ENCODE measurements at regions not wholly inside any gene's neighbourhood (a gene's known extent, or its start where the extent isn't known, plus 50 kb on each side); places are given as distances from the start of the nearest gene placed in this dataset.

GRCh38 chr15:91393186-91393585 is 293.1 kb downstream of the SV2B start:
- H3K4me3 ChIP-seq = no peak overlapping the region
- H3K36me3 ChIP-seq (ENCODE audit: low read depth, missing control alignments) = no peaks in the 10 kb centered on the region
- no peaks in the 10 kb centered on the region for H3K4me1 ChIP-seq
- H3K9me3 ChIP-seq = no peaks in the 10 kb centered on the region
- H3K27me3 ChIP-seq = no peaks in the 10 kb centered on the region
- DNase-seq = no peak
- intact Hi-C loops (cut with DNase I; ENCODE audit: low total_unique reads) = no loop called here
- TF ChIP-seq POLR2A (IDR thresholded peaks at IDR 0.05) = no peak
- TF ChIP-seq, protein P1, sequence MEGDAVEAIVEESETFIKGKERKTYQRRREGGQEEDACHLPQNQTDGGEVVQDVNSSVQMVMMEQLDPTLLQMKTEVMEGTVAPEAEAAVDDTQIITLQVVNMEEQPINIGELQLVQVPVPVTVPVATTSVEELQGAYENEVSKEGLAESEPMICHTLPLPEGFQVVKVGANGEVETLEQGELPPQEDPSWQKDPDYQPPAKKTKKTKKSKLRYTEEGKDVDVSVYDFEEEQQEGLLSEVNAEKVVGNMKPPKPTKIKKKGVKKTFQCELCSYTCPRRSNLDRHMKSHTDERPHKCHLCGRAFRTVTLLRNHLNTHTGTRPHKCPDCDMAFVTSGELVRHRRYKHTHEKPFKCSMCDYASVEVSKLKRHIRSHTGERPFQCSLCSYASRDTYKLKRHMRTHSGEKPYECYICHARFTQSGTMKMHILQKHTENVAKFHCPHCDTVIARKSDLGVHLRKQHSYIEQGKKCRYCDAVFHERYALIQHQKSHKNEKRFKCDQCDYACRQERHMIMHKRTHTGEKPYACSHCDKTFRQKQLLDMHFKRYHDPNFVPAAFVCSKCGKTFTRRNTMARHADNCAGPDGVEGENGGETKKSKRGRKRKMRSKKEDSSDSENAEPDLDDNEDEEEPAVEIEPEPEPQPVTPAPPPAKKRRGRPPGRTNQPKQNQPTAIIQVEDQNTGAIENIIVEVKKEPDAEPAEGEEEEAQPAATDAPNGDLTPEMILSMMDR (IDR thresholded peaks at IDR 0.05) = no peak
- 80 to 85% methylated on average over 6 of the region's 6 CpGs for WGBS, 2 donors
- H3K27ac ChIP-seq = no peak overlapping the region

DNA sequence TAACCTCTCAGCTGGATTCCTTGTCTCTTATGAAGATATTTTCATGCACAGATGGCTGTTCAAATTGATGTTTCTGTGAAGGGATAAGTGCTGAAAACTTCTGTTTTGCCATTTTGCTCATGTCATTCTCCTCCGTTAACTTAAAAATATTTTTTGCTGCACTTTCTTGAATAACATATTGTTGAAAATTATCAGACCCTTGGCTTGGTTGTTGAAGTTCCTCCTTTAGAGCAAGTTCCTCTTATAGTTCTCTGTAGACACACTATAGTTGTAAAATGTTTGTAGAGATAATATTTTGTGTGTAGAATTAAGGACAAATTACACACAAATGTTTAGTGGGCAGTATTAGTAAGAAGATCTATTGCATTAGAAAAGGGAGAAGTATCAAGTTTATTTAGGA is 300.4 kb downstream of the SV2B start:
- no peak overlapping the region for H3K27ac ChIP-seq
- no peak overlapping the region for H3K4me3 ChIP-seq
- intact Hi-C loops (cut with DNase I; ENCODE audit: low total_unique reads) = no loop called here
- no peaks in the 10 kb centered on the region for H3K4me1 ChIP-seq
- no peaks in the 10 kb centered on the region for H3K27me3 ChIP-seq
- H3K36me3 ChIP-seq (ENCODE audit: low read depth, missing control alignments) = no peaks in the 10 kb centered on the region
- no peak for DNase-seq
- no peak for TF ChIP-seq POLR2A (IDR thresholded peaks at IDR 0.05)
- TF ChIP-seq, protein P1 (IDR thresholded peaks at IDR 0.05) = no peak
- H3K9me3 ChIP-seq = no peaks in the 10 kb centered on the region
- 87 to 91% methylated on average over 1 of the region's 1 CpG for WGBS, 2 donors

DNA sequence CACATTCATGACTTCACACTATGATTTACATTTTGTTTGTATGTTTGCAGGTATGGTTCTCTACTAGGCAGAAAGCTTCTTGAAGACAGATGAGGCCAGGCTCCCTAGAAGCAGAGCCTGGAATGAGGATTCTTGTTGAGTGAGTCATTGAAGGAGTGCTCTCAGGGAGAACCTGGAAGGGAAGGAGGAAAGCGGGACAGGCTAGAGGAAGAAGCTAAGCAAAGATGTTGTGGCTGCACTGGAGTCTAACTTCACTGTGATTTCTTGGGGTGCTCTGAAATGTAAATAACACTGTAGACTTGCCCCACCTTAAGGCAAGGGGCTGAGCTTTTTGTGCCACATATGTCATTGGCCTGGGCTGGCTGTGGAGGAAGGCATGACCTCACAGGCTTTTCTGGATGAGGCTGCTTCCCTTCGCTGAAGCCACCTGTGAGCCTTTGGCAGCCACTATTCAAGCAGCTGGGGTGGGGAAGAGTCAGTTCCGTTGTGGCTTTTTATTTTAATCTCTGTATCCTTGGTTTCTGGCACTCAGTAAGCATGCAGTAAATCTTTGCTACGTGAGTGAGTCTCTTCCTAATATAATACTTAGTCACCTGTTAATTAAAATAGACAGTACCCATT is 307.3 kb downstream of the SV2B start:
- Histone ChIP-seq H3K4me1 (no peaks in the 10 kb centered on the region), H3K9me3 (no peaks in the 10 kb centered on the region), H3K27ac (no peak overlapping the region), H3K36me3 (ENCODE audit: low read depth, missing control alignments) (no peaks in the 10 kb centered on the region), H3K27me3 (no peaks in the 10 kb centered on the region), H3K4me3 (no peak overlapping the region)
- intact Hi-C loops (cut with DNase I; ENCODE audit: low total_unique reads) = no loop called here
- no peak for TF ChIP-seq POLR2A (IDR thresholded peaks at IDR 0.05)
- TF ChIP-seq, protein P1 (IDR thresholded peaks at IDR 0.05) = no peak
- 33 to 60% methylated on average over 4 of the region's 4 CpGs for WGBS, 2 donors
- DNase-seq = no peak

DNA sequence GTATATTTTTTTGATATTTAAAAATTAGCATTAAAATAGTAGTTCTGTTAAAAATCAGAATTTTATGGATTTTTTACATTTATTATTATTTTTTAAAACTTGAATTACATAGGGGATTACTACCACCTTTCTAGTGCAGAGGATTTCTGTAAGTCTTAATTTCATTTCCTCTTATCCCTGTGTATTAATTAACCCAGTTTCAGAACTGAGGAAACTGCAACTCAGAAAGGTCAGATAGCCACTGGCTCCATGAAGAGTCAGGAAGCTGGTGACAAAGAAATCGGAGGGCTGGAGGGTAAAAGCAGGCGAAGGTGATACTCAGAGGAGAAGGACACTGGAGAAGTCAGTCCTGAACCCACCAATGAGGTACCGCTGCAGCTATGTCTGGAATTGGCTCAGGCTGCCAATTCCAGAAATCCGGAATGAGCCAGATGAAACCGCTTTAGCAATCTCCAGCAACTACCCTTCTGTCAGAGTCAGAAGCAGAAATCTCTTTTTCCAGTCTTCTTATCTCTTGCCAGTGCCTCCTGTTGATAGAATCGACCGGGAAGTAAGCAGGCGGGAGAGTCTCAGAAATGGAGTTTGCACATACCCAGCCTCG is 308.5 kb downstream of the SV2B start:
- H3K36me3 ChIP-seq (ENCODE audit: low read depth, missing control alignments) = no peaks in the 10 kb centered on the region
- no peaks in the 10 kb centered on the region for H3K27me3 ChIP-seq
- intact Hi-C loops (cut with DNase I; ENCODE audit: low total_unique reads) = no loop called here
- H3K27ac ChIP-seq = no peak overlapping the region
- TF ChIP-seq, protein P1 (IDR thresholded peaks at IDR 0.05) = no peak
- TF ChIP-seq POLR2A (IDR thresholded peaks at IDR 0.05) = no peak
- no peaks in the 10 kb centered on the region for H3K9me3 ChIP-seq
- H3K4me3 ChIP-seq = no peak overlapping the region
- H3K4me1 ChIP-seq = no peaks in the 10 kb centered on the region
- DNase-seq = no peak
- 40 to 45% methylated on average over 9 of the region's 9 CpGs for WGBS, 2 donors

- Histone ChIP-seq H3K4me1 (no peaks in the 10 kb centered on the region), H3K9me3 (no peaks in the 10 kb centered on the region), H3K27ac (no peak overlapping the region), H3K27me3 (no peaks in the 10 kb centered on the region), H3K36me3 (ENCODE audit: low read depth, missing control alignments) (no peaks in the 10 kb centered on the region), H3K4me3 (no peak overlapping the region)
- intact Hi-C loops (cut with DNase I; ENCODE audit: low total_unique reads) = no loop called here
- WGBS, 2 donors = 28 to 60% methylated on average over 1 of the region's 1 CpG
- no peak for TF ChIP-seq POLR2A (IDR thresholded peaks at IDR 0.05)
- TF ChIP-seq, protein P1 (IDR thresholded peaks at IDR 0.05) = no peak
- DNase-seq = no peak
Observed at GRCh38 chr15:91409387-91409786, 309.3 kb downstream of the SV2B start.

All from testis (tissue), 2 donors.